ENCODE measurements at regions not wholly inside any gene's neighbourhood (a gene's known extent, or its start where the extent isn't known, plus 50 kb on each side); places are given as distances from the start of the nearest gene placed in this dataset.

DNA sequence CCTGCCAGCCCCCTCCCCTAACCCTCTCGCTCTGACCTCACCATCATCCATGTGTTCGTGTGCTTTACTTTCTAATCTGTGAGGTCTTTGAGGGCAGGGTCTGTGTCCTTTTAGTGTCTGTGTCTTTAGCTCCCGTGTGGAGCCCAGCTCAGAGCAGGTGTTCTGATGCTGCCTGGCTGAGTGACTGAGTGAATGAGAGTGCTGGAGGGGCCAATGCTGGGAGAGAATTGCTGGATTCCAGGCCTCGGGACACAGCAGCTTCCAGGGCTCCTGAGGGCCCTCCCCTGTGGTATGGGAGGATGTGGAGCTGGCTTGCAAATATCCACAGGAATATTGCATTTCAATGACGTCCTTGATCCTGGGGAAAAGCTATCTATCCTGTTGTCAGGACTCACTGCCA, 160.6 kb downstream of the ANKRD30B start:
- TF ChIP-seq, protein P1, sequence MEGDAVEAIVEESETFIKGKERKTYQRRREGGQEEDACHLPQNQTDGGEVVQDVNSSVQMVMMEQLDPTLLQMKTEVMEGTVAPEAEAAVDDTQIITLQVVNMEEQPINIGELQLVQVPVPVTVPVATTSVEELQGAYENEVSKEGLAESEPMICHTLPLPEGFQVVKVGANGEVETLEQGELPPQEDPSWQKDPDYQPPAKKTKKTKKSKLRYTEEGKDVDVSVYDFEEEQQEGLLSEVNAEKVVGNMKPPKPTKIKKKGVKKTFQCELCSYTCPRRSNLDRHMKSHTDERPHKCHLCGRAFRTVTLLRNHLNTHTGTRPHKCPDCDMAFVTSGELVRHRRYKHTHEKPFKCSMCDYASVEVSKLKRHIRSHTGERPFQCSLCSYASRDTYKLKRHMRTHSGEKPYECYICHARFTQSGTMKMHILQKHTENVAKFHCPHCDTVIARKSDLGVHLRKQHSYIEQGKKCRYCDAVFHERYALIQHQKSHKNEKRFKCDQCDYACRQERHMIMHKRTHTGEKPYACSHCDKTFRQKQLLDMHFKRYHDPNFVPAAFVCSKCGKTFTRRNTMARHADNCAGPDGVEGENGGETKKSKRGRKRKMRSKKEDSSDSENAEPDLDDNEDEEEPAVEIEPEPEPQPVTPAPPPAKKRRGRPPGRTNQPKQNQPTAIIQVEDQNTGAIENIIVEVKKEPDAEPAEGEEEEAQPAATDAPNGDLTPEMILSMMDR (conservative IDR thresholded peaks at IDR 0.05; ENCODE audit: low read depth, low read length): no peak
- no peak for TF ChIP-seq RAD21 (IDR thresholded peaks at IDR 0.05; ENCODE audit: low read length)
- TF ChIP-seq POLR2A (IDR thresholded peaks at IDR 0.05; ENCODE audit: low read depth, low read length): no peak
- no peak for TF ChIP-seq RFX5 (IDR thresholded peaks at IDR 0.05; ENCODE audit: low read depth, low read length)
- no peak for TF ChIP-seq MXI1 (IDR thresholded peaks at IDR 0.05; ENCODE audit: borderline replicate concordance, low read depth, low read length)
- TF ChIP-seq NFE2L2 (IDR thresholded peaks at IDR 0.05; ENCODE audit: low read depth, low read length): no peak
- no peak for TF ChIP-seq MAZ (IDR thresholded peaks at IDR 0.05; ENCODE audit: borderline replicate concordance, low read depth, low read length)
- no peak for TF ChIP-seq RCOR1 (IDR thresholded peaks at IDR 0.05; ENCODE audit: insufficient replicate concordance, low read length)
- no peak for TF ChIP-seq MAFK (IDR thresholded peaks at IDR 0.05; ENCODE audit: low read depth, low read length)
- TF ChIP-seq, protein P2, sequence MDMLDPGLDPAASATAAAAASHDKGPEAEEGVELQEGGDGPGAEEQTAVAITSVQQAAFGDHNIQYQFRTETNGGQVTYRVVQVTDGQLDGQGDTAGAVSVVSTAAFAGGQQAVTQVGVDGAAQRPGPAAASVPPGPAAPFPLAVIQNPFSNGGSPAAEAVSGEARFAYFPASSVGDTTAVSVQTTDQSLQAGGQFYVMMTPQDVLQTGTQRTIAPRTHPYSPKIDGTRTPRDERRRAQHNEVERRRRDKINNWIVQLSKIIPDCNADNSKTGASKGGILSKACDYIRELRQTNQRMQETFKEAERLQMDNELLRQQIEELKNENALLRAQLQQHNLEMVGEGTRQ (IDR thresholded peaks at IDR 0.05; ENCODE audit: low read depth, low read length): no peak
